ENCODE measurements at regions not wholly inside any gene's neighbourhood (a gene's known extent, or its start where the extent isn't known, plus 50 kb on each side); places are given as distances from the start of the nearest gene placed in this dataset.

GRCh38 chr12:5203274-5203673, 159.6 kb downstream of the KCNA5 start:
- H3K4me3 ChIP-seq (ENCODE audit: low read depth in 1 of 3, low read length in 3 of 3) = no peak overlapping the region
- peaks cover 0 to 5% (median 0%) of the 10 kb centered on the region in 4 donors for H3K27me3 ChIP-seq (ENCODE audit: control insufficient read depth in 4 of 4, insufficient read depth in 4 of 4, low read length in 3 of 4)
- H3K27ac ChIP-seq (ENCODE audit: low read depth in 1 of 2, low read length in 2 of 2) = no peak overlapping the region
- no peaks in the 10 kb centered on the region for H3K36me3 ChIP-seq (ENCODE audit: control insufficient read depth in 4 of 4, insufficient read depth in 3 of 4, low read depth in 1 of 4, low read length in 3 of 4)
- TF ChIP-seq FOXA2 (IDR thresholded peaks at IDR 0.05) = no peak
- no peak for TF ChIP-seq HNF4A (conservative IDR thresholded peaks at IDR 0.05)
- no peak for TF ChIP-seq HNF4G (IDR thresholded peaks at IDR 0.05)
- TF ChIP-seq ATF3 (IDR thresholded peaks at IDR 0.05) = no peak
- TF ChIP-seq, protein P1, sequence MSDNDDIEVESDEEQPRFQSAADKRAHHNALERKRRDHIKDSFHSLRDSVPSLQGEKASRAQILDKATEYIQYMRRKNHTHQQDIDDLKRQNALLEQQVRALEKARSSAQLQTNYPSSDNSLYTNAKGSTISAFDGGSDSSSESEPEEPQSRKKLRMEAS (IDR thresholded peaks at IDR 0.05) = no peak
- no peak for TF ChIP-seq NR2F2 (IDR thresholded peaks at IDR 0.05)
- no peak for TF ChIP-seq YY1 (IDR thresholded peaks at IDR 0.05)
- TF ChIP-seq SP1 (IDR thresholded peaks at IDR 0.05) = no peak
- no peak for TF ChIP-seq JUND (IDR thresholded peaks at IDR 0.05)
- no peak for TF ChIP-seq FOXA1 (IDR thresholded peaks at IDR 0.05)
- no peak for TF ChIP-seq RXRA (IDR thresholded peaks at IDR 0.05)
- no peak for DNase-seq (ENCODE audit: low spot score)
- H3K4me1 ChIP-seq (ENCODE audit: control insufficient read depth in 4 of 4, insufficient read depth in 4 of 4, low read length in 3 of 4) = no peaks in the 10 kb centered on the region
- H3K9me3 ChIP-seq (ENCODE audit: control insufficient read depth in 4 of 4, low read length in 3 of 4) = peaks cover 0 to 3% (median 0%) of the 10 kb centered on the region in 4 donors
- H3K9ac ChIP-seq (ENCODE audit: low read depth in 1 of 2, low read length in 2 of 2) = no peak overlapping the region
- WGBS = 0% methylated on average over 1 of the region's 1 CpG

- 96% methylated on average over 4 of the region's 4 CpGs for WGBS
- DNase-seq (ENCODE audit: low spot score) = no peak
- peaks cover 0 to 5% (median 0%) of the 10 kb centered on the region in 4 donors for H3K27me3 ChIP-seq (ENCODE audit: control insufficient read depth in 4 of 4, insufficient read depth in 4 of 4, low read length in 3 of 4)
- H3K4me1 ChIP-seq (ENCODE audit: control insufficient read depth in 4 of 4, insufficient read depth in 4 of 4, low read length in 3 of 4) = no peaks in the 10 kb centered on the region
- no peak overlapping the region for H3K9ac ChIP-seq (ENCODE audit: low read depth in 1 of 2, low read length in 2 of 2)
- TF ChIP-seq EGR1 (IDR thresholded peaks at IDR 0.05; ENCODE audit: low read depth in 2 of 2) (no peak), SP1 (IDR thresholded peaks at IDR 0.05) (no peak), JUND (IDR thresholded peaks at IDR 0.05) (no peak), ATF3 (IDR thresholded peaks at IDR 0.05) (no peak), FOXA1 (IDR thresholded peaks at IDR 0.05) (no peak), HNF4G (IDR thresholded peaks at IDR 0.05) (no peak), REST (IDR thresholded peaks at IDR 0.05) (no peak)
- TF ChIP-seq, protein P1 (IDR thresholded peaks at IDR 0.05) = no peak
- H3K4me3 ChIP-seq (ENCODE audit: low read depth in 1 of 3, low read length in 3 of 3) = no peak overlapping the region
- no peak overlapping the region for H3K27ac ChIP-seq (ENCODE audit: low read depth in 1 of 2, low read length in 2 of 2)
- peaks cover 0 to 3% (median 0%) of the 10 kb centered on the region in 4 donors for H3K9me3 ChIP-seq (ENCODE audit: control insufficient read depth in 4 of 4, low read length in 3 of 4)
- no peaks in the 10 kb centered on the region for H3K36me3 ChIP-seq (ENCODE audit: control insufficient read depth in 4 of 4, insufficient read depth in 3 of 4, low read depth in 1 of 4, low read length in 3 of 4)
These were observed 160.0 kb downstream of the KCNA5 start for GRCh38 chr12:5203720-5204119.

GRCh38 chr12:5204271-5204670, 160.6 kb downstream of the KCNA5 start:
- Histone ChIP-seq H3K27me3 (ENCODE audit: control insufficient read depth in 4 of 4, insufficient read depth in 4 of 4, low read length in 3 of 4) (peaks cover 0 to 5% (median 0%) of the 10 kb centered on the region in 4 donors), H3K9me3 (ENCODE audit: control insufficient read depth in 4 of 4, low read length in 3 of 4) (peaks cover 0 to 3% (median 0%) of the 10 kb centered on the region in 4 donors), H3K36me3 (ENCODE audit: control insufficient read depth in 4 of 4, insufficient read depth in 3 of 4, low read depth in 1 of 4, low read length in 3 of 4) (no peaks in the 10 kb centered on the region), H3K27ac (ENCODE audit: low read depth in 1 of 2, low read length in 2 of 2) (no peak overlapping the region), H3K9ac (ENCODE audit: low read depth in 1 of 2, low read length in 2 of 2) (no peak overlapping the region), H3K4me1 (ENCODE audit: control insufficient read depth in 4 of 4, insufficient read depth in 4 of 4, low read length in 3 of 4) (no peaks in the 10 kb centered on the region), H3K4me3 (ENCODE audit: low read depth in 1 of 3, low read length in 3 of 3) (no peak overlapping the region)
- 65% methylated on average over 4 of the region's 4 CpGs for WGBS
- DNase-seq (ENCODE audit: low spot score) = no peak
- TF ChIP-seq, protein P1 (IDR thresholded peaks at IDR 0.05) = no peak
- no peak for TF ChIP-seq RXRA (IDR thresholded peaks at IDR 0.05)
